ENCODE measurements at regions not wholly inside any gene's neighbourhood (a gene's known extent, or its start where the extent isn't known, plus 50 kb on each side); places are given as distances from the start of the nearest gene placed in this dataset.

DNA sequence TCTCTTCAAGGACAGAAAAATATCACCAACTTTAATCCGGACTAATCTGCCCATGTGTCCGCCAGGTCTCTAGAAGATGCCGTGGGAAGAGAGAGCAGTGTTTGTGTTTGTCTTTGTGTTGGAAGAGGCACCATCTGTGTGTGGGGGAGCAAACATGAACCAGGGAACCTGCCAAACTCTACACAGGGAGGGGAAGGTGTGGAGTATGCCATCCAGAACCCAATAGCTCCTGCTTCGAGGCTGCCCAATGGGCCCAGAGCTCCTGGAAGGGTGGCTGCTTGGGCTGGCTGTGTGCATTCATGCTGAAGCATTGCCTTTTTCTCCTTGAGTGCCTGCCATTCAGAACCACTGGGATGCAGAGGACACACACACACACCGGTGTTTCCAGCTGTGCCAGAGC is 536.2 kb downstream of the MID1IP1 start (continued):
- TF ChIP-seq, protein P1, sequence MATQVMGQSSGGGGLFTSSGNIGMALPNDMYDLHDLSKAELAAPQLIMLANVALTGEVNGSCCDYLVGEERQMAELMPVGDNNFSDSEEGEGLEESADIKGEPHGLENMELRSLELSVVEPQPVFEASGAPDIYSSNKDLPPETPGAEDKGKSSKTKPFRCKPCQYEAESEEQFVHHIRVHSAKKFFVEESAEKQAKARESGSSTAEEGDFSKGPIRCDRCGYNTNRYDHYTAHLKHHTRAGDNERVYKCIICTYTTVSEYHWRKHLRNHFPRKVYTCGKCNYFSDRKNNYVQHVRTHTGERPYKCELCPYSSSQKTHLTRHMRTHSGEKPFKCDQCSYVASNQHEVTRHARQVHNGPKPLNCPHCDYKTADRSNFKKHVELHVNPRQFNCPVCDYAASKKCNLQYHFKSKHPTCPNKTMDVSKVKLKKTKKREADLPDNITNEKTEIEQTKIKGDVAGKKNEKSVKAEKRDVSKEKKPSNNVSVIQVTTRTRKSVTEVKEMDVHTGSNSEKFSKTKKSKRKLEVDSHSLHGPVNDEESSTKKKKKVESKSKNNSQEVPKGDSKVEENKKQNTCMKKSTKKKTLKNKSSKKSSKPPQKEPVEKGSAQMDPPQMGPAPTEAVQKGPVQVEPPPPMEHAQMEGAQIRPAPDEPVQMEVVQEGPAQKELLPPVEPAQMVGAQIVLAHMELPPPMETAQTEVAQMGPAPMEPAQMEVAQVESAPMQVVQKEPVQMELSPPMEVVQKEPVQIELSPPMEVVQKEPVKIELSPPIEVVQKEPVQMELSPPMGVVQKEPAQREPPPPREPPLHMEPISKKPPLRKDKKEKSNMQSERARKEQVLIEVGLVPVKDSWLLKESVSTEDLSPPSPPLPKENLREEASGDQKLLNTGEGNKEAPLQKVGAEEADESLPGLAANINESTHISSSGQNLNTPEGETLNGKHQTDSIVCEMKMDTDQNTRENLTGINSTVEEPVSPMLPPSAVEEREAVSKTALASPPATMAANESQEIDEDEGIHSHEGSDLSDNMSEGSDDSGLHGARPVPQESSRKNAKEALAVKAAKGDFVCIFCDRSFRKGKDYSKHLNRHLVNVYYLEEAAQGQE (IDR thresholded peaks at IDR 0.05; ENCODE audit: low read depth): no peak
- no peak for TF ChIP-seq EGR1 (IDR thresholded peaks at IDR 0.05; ENCODE audit: low read depth)
- no peak for TF ChIP-seq EZH2phosphoT487 (IDR thresholded peaks at IDR 0.05; ENCODE audit: borderline replicate concordance)
- no peak for TF ChIP-seq ELF1 (IDR thresholded peaks at IDR 0.05; ENCODE audit: borderline replicate concordance, low read depth)
- no peak for TF ChIP-seq JUND (IDR thresholded peaks at IDR 0.05)

DNA sequence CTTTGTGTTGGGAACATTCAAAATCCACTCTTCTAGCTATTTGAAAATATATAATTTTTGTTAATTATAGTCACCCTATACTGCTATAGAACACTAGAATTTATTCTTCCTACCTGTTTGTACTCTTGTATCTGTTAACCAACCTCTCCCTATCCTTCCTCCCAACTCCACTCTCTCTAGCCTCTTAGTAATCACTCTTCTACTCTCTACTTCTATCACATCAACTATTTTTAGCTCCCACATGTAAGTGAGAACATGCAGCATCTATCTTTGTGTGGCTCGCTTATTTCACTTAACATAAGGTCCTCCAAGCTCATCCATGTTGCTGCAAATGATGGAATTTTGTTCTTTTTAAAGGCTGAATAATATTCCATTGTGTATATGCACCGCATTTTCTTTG is 537.3 kb downstream of the MID1IP1 start:
- ChIA-PET RAD21 (ENCODE audit: low non-redundant PET in 1 of 2, low total read pairs in 2 of 2, uncharacterized antibody in 2 of 2, unreplicated experiment in 2 of 2) (no interaction called here), CTCF (no interaction called here), POLR2A (no interaction called here)
- Histone ChIP-seq H3K4me3 (replicated peaks in 1 of 2; ENCODE audit: low read depth in 1 of 2, low read length in 2 of 2) (no peak overlapping the region), H3K36me3 (ENCODE audit: control insufficient read depth in 1 of 2, insufficient read depth in 2 of 2, low read length in 2 of 2) (no peaks in the 10 kb centered on the region), H3K9me3 (ENCODE audit: control insufficient read depth in 1 of 2, insufficient read depth in 1 of 2, low read depth in 1 of 2, low read length in 2 of 2) (no peaks in the 10 kb centered on the region), H2AFZ (ENCODE audit: low read depth, low read length, poor library complexity, severe bottlenecking) (no peak overlapping the region), H3K9me2 (ENCODE audit: insufficient read depth) (no peaks in the 10 kb centered on the region), H3K79me2 (ENCODE audit: insufficient read depth, low read length) (no peaks in the 10 kb centered on the region), H3K4me1 (ENCODE audit: control insufficient read depth in 1 of 2, insufficient read depth in 2 of 2, low read length in 2 of 2) (no peaks in the 10 kb centered on the region), H3K27ac (ENCODE audit: low read depth, low read length) (no peak overlapping the region), H3K4me2 (ENCODE audit: low read length) (no peak overlapping the region), H4K20me1 (ENCODE audit: insufficient read depth) (no peaks in the 10 kb centered on the region), H3K27me3 (ENCODE audit: insufficient read depth, low read length) (peaks cover 16% of the 10 kb centered on the region), H3K9ac (ENCODE audit: low read length) (no peak overlapping the region)
- TF ChIP-seq, protein P2, sequence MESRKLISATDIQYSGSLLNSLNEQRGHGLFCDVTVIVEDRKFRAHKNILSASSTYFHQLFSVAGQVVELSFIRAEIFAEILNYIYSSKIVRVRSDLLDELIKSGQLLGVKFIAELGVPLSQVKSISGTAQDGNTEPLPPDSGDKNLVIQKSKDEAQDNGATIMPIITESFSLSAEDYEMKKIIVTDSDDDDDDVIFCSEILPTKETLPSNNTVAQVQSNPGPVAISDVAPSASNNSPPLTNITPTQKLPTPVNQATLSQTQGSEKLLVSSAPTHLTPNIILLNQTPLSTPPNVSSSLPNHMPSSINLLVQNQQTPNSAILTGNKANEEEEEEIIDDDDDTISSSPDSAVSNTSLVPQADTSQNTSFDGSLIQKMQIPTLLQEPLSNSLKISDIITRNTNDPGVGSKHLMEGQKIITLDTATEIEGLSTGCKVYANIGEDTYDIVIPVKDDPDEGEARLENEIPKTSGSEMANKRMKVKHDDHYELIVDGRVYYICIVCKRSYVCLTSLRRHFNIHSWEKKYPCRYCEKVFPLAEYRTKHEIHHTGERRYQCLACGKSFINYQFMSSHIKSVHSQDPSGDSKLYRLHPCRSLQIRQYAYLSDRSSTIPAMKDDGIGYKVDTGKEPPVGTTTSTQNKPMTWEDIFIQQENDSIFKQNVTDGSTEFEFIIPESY (IDR thresholded peaks at IDR 0.05; ENCODE audit: extremely low read depth, insufficient replicate concordance, low read length): no peak
- TF ChIP-seq EGR1 (IDR thresholded peaks at IDR 0.05; ENCODE audit: low read depth) (no peak), JUND (IDR thresholded peaks at IDR 0.05) (no peak)
- TF ChIP-seq, protein P1 (IDR thresholded peaks at IDR 0.05; ENCODE audit: low read depth): no peak
- TF ChIP-seq, protein P3, sequence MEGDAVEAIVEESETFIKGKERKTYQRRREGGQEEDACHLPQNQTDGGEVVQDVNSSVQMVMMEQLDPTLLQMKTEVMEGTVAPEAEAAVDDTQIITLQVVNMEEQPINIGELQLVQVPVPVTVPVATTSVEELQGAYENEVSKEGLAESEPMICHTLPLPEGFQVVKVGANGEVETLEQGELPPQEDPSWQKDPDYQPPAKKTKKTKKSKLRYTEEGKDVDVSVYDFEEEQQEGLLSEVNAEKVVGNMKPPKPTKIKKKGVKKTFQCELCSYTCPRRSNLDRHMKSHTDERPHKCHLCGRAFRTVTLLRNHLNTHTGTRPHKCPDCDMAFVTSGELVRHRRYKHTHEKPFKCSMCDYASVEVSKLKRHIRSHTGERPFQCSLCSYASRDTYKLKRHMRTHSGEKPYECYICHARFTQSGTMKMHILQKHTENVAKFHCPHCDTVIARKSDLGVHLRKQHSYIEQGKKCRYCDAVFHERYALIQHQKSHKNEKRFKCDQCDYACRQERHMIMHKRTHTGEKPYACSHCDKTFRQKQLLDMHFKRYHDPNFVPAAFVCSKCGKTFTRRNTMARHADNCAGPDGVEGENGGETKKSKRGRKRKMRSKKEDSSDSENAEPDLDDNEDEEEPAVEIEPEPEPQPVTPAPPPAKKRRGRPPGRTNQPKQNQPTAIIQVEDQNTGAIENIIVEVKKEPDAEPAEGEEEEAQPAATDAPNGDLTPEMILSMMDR (IDR thresholded peaks at IDR 0.05 in 2 of 3, conservative IDR thresholded peaks at IDR 0.05 in 1 of 3; ENCODE audit: borderline replicate concordance in 1 of 3, insufficient read depth in 1 of 3, low read depth in 2 of 3, low read length in 2 of 3): no peak
- TF ChIP-seq, protein P4, sequence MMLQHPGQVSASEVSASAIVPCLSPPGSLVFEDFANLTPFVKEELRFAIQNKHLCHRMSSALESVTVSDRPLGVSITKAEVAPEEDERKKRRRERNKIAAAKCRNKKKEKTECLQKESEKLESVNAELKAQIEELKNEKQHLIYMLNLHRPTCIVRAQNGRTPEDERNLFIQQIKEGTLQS (IDR thresholded peaks at IDR 0.05): no peak
- intact Hi-C loops (cut with micrococcal nuclease): no loop called here
- no TSS peak for BruUV-seq (replicated peaks)
- ATAC-seq (no peak), DNase-seq (ENCODE audit: low read depth, low spot score) (no peak)

All from HCT116 (cell line).